Testis (tissue), 2 donors: ENCODE measurements at regions not wholly inside any gene's neighbourhood (a gene's known extent, or its start where the extent isn't known, plus 50 kb on each side); places are given as distances from the start of the nearest gene placed in this dataset.

ENCODE experiments used
- CTCF ChIP-seq, 3 experiments: fragments of 450-650 bp in 2 of 3; fragments of 200-600 bp in 1 of 3; sonication (generic) in 1 of 3; IDR thresholded peaks; one replicate each; pipeline ENCODE4 v1.5.1; 2016 to 2019; ENCODE audit warnings: antibody characterized with exemption in 3 of 3, mild to moderate bottlenecking in 2 of 3, moderate library complexity in 1 of 3
- POLR2A ChIP-seq: fragments of 450-650 bp; IDR thresholded peaks from one replicate; pipeline ENCODE4 v1.6.1; 2017; ENCODE audit warnings: antibody characterized with exemption, mild to moderate bottlenecking, moderate library complexity

GRCh38 chr11:119943298-119943655 lies 194.6 kb downstream of the TRIM29 start:
- TF ChIP-seq CTCF (IDR thresholded peaks at IDR 0.05) (no peak), POLR2A (no peak)
